MCF 10A (cell line): ENCODE measurements at regions not wholly inside any gene's neighbourhood (a gene's known extent, or its start where the extent isn't known, plus 50 kb on each side); places are given as distances from the start of the nearest gene placed in this dataset.
"Not testable (repeated sequence)": the region's sequence is repeated elsewhere in the genome, so short reads cannot be mapped to it uniquely, and the experiment has no call there.

Source experiments
- BruUV-seq: library from RNA; stranded (reverse); fragments of 400-500 nt; replicated peaks from 2 replicates; lab custom pipeline; 2021; lab: Mats Ljungman, UMichigan
- CTCF ChIA-PET: fragments of 300-600 bp; sonication (Branson Sonifier 250); formaldehyde crosslinking; extraction: SDS; loops from one replicate; lab custom pipeline; 2021; ENCODE audit warnings: antibody characterized with exemption, inconsistent platforms; lab: Yijun Ruan, JAX
- POLR2A ChIA-PET: fragments of 300-600, 350-650 bp; sonication (Branson Sonifier 250); formaldehyde crosslinking; extraction: SDS; loops from one replicate; lab custom pipeline; 2020; ENCODE audit warnings: antibody characterized with exemption, inconsistent platforms; lab: Yijun Ruan, JAX
- DNase-seq: peaks from one replicate; pipeline ENCODE4 v3.0.0-alpha.2; 2018; ENCODE audit not compliant: unreplicated experiment
- H3K27ac Mint-ChIP-seq: one replicate; pipeline ENCODE4 v1.8.0; 2022; ENCODE audit warnings: mild to moderate bottlenecking, low read depth, mixed read lengths; ENCODE audit not compliant: unreplicated experiment
- H3K27me3 Mint-ChIP-seq: one replicate; pipeline ENCODE4 v1.8.0; 2022; ENCODE audit warnings: mixed read lengths; ENCODE audit not compliant: insufficient read depth, unreplicated experiment
- H3K36me3 Mint-ChIP-seq: one replicate; pipeline ENCODE4 v1.8.0; 2022; ENCODE audit warnings: mild to moderate bottlenecking, moderate library complexity, mixed read lengths; ENCODE audit not compliant: insufficient read depth, unreplicated experiment
- H3K4me1 Mint-ChIP-seq: one replicate; pipeline ENCODE4 v1.8.0; 2022; ENCODE audit warnings: mixed read lengths; ENCODE audit not compliant: insufficient read depth, unreplicated experiment
- H3K4me3 Mint-ChIP-seq: one replicate; pipeline ENCODE4 v1.8.0; 2022; ENCODE audit warnings: mild to moderate bottlenecking, moderate library complexity, mixed read lengths; ENCODE audit not compliant: unreplicated experiment
- H3K9me3 Mint-ChIP-seq: one replicate; pipeline ENCODE4 v1.8.0; 2022; ENCODE audit warnings: mixed read lengths; ENCODE audit not compliant: unreplicated experiment
- intact Hi-C: fragments of 100-400 bp; cut with micrococcal nuclease; formaldehyde crosslinking; loops from 2 replicates; pipeline ENCODE4 v1.14.1; 2022
- TF ChIP-seq, protein P1 (sequence below): fragments of 200-600 bp; IDR thresholded peaks from one replicate; pipeline ENCODE4 v1.8.0; 2022; ENCODE audit warnings: antibody characterized with exemption, mild to moderate bottlenecking; ENCODE audit not compliant: unreplicated experiment

DNA sequence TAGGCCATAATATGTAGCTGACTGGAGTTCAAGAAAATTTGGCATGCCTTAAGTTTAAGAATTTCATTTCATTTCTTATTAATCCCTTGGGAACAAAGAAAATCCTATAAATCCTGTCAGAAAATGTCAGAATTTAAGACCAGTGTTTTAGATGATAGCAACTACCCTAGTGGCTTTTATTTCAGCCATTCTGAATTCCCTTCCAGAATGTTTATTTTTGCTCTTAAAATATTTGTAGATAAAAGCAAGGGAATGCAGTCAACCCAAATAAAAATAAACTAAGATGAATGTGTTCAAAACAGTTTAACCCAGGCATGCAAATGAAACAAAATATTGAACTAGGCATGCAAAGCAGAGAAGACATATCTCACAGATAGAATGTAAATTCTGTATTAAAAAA, 356.9 kb upstream of the LRRC4C start:
- no peak overlapping the region for H3K4me3 Mint-ChIP-seq
- H3K27ac Mint-ChIP-seq, result no peak overlapping the region
- no peaks in the 10 kb centered on the region for H3K36me3 Mint-ChIP-seq
- ChIA-PET POLR2A (no interaction called here), CTCF (no interaction called here)
- H3K27me3 Mint-ChIP-seq, result no peaks in the 10 kb centered on the region
- BruUV-seq, result no TSS peak
- intact Hi-C loops, result no loop called here
- TF ChIP-seq, protein P1, sequence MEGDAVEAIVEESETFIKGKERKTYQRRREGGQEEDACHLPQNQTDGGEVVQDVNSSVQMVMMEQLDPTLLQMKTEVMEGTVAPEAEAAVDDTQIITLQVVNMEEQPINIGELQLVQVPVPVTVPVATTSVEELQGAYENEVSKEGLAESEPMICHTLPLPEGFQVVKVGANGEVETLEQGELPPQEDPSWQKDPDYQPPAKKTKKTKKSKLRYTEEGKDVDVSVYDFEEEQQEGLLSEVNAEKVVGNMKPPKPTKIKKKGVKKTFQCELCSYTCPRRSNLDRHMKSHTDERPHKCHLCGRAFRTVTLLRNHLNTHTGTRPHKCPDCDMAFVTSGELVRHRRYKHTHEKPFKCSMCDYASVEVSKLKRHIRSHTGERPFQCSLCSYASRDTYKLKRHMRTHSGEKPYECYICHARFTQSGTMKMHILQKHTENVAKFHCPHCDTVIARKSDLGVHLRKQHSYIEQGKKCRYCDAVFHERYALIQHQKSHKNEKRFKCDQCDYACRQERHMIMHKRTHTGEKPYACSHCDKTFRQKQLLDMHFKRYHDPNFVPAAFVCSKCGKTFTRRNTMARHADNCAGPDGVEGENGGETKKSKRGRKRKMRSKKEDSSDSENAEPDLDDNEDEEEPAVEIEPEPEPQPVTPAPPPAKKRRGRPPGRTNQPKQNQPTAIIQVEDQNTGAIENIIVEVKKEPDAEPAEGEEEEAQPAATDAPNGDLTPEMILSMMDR, result no peak
- H3K4me1 Mint-ChIP-seq, result no peaks in the 10 kb centered on the region
- no peak for DNase-seq
- H3K9me3 Mint-ChIP-seq, result no peaks in the 10 kb centered on the region

DNA sequence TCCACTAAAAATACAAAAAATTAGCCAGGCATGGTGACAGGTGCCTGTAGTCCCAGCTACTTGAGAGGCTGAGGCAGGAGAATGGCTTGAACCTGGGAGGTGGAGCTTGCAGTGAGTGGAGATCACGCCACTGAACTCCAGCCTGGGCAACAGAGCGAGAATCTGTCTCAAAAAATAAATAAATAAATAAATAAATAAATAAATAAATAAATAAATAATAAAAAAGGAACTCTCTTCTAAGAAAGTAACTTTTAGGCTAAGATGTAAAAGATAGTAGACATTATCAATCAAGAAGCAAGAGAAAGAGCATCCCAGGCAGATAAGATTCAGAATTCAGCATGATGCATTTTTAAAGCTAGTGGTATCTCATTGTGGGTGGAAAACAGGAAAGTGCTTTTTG, 364.8 kb upstream of the LRRC4C start:
- H3K4me1 Mint-ChIP-seq, H3K36me3 Mint-ChIP-seq, H3K27me3 Mint-ChIP-seq, H3K9me3 Mint-ChIP-seq, CTCF ChIA-PET, H3K4me3 Mint-ChIP-seq, H3K27ac Mint-ChIP-seq, intact Hi-C loops, DNase-seq, BruUV-seq: not testable (repeated sequence)
- POLR2A ChIA-PET, result interaction anchor here (0.9 to 1.0 kb wide), 2 partner anchors 15 to 44 kb away, joined by 3 to 4 read pairs; no protein-coding TSS in a partner anchor

DNA sequence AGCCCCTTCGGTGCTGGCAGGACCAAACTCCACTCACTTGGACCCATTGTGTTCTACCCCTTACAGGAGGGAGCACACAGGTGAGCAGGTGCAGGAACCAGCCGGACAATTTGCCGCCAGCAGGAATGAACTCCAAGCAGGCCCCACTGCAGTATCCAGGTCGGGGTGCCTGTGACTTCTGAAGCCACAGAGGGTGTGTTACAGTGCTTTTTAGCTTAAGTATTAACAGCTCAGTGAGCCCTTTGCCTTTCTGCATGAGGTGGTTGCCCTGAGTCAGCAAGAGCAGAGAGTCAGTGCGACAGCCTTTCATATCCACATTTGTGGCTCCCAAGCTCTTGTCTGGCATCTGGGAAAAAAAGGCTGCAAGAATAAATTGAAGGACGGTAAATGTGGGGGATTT, 366.6 kb upstream of the LRRC4C start:
- H3K27ac Mint-ChIP-seq, result no peak overlapping the region
- TF ChIP-seq, protein P1, result no peak
- ChIA-PET CTCF (no interaction called here), POLR2A (no interaction called here)
- H3K9me3 Mint-ChIP-seq, result no peaks in the 10 kb centered on the region
- BruUV-seq, result no TSS peak
- no peak overlapping the region for H3K4me3 Mint-ChIP-seq
- no peaks in the 10 kb centered on the region for H3K4me1 Mint-ChIP-seq
- intact Hi-C loops, result no loop called here
- DNase-seq, result no peak
- H3K27me3 Mint-ChIP-seq, result no peaks in the 10 kb centered on the region
- H3K36me3 Mint-ChIP-seq, result no peaks in the 10 kb centered on the region

DNA sequence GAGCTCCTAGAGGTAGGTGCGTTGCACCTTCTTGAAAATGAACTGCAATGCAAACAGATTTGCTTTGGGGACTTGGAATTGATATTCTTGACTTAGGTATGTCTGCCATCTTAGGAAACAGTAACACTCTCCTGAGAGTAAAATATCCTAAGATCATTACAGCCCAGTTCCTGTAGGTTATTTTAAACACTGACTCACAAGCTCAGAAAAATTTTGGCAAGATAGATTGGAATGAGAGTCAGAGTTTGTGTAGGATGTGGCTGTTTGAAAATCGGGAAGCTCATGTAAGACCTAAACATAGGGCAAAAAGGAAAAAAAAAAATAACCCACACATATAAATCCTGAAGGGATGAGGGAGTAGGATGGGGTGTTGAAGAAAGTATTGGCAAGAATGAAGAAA, 377.0 kb upstream of the LRRC4C start:
- intact Hi-C loops, result no loop called here
- ChIA-PET CTCF (interaction anchor here (0.8 kb wide), 1 partner anchor 34 kb away, joined by 4 read pairs; no protein-coding TSS in a partner anchor), POLR2A (no interaction called here)
- H3K36me3 Mint-ChIP-seq, result no peaks in the 10 kb centered on the region
- no peaks in the 10 kb centered on the region for H3K9me3 Mint-ChIP-seq
- no peak overlapping the region for H3K27ac Mint-ChIP-seq
- BruUV-seq, result no TSS peak
- no peaks in the 10 kb centered on the region for H3K27me3 Mint-ChIP-seq
- TF ChIP-seq, protein P1, result no peak
- DNase-seq, result no peak
- peaks cover 6% of the 10 kb centered on the region for H3K4me1 Mint-ChIP-seq
- no peak overlapping the region for H3K4me3 Mint-ChIP-seq

DNA sequence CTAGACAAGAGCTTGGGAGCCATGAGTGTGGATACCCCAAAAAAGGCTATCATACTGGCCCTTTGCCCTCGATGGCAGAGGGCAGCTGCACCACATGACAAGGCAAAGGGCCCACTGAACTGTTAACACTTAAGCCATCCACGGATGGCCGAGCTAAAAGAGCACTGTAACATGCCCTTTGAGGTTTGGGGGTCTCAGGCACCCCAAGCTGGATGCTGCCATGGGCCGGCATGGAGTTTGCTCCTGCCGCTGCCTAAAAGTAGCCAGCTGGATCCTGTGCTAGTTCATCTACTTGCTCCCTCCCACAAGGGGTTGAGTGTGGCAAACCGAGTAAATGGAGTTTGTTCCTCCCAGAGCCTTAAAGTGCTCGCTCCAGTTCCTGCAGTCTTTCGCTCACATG, 383.2 kb upstream of the LRRC4C start:
- Mint-ChIP-seq H3K9me3 (peaks cover 6% of the 10 kb centered on the region), H3K4me1 (no peaks in the 10 kb centered on the region), H3K4me3 (no peak overlapping the region), H3K27ac (no peak overlapping the region), H3K27me3 (no peaks in the 10 kb centered on the region), H3K36me3 (no peaks in the 10 kb centered on the region)
- ChIA-PET POLR2A (no interaction called here), CTCF (interaction anchor here (0.5 to 0.6 kb wide), 2 partner anchors 47 to 372 kb away, joined by 3 read pairs; no protein-coding TSS in a partner anchor)
- no peak for DNase-seq
- BruUV-seq, result no TSS peak
- intact Hi-C loops, result no loop called here
- TF ChIP-seq, protein P1, result no peak
